RKO (cell line): ENCODE measurements at regions not wholly inside any gene's neighbourhood (a gene's known extent, or its start where the extent isn't known, plus 50 kb on each side); places are given as distances from the start of the nearest gene placed in this dataset.
"Not testable (repeated sequence)": the region's sequence is repeated elsewhere in the genome, so short reads cannot be mapped to it uniquely, and the experiment has no call there.

Experiments used
- DNase-seq: peaks from one replicate; pipeline ENCODE4 v3.0.0-alpha.2; 2016; ENCODE audit warnings: low spot score

DNA sequence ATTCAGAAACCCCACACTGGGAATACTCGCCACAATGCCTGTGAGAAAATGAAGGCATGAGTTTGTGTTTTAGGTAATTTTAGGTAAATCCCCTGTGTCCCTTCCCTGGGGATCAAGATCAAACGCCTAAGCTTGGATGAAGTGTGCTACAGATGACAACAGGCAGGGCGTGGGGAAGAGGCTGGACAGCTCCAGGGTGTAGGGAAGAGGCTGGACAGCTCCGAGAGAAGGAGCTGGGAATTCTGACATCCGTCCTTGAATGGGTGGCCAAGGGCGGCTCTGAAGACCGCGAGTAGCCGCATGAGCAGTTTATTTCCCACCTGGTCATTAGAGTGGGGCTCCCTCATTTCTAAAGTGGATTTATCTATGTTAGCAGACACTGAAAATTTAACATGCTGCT, 109.7 kb downstream of the RAMP3 start:
- no peak for DNase-seq

DNA sequence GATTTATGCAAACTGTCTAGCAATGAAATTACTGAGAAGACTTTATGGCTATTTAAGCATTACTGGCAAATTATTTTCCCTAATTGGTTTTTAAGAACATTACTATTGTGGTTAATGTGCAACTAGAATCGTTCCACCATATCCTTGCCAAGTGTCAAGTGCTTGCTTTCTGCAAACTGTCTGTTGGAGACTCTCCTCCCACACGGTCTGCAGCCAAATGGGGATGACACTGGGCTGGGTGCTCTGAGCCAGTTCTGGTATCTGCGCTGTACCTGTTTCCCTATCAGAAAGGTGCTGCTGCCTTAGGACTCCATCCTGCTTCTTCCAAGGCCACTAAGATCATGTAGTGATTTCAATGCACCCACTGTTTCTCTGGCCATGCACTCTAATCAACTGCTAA, 110.4 kb downstream of the RAMP3 start:
- no peak for DNase-seq

DNA sequence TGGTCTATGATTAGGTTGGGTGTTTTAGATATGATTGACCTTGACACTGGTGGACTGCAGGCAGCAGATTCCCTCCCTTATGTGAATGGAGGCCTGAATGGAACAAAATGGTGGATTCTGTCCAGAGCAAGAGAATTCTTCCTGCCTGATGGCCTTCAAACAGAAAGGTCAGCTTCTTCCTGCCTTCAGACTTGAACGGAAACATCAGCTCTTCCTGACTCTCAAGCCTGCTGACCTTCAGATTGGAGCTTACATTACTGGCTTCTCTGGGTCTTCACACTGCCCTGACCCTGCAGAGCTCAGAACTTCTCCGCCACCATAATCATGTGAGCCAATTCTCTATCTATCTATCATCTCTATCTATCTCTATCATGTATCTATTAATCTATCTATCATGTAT, 111.6 kb downstream of the RAMP3 start:
- DNase-seq = no peak

DNA sequence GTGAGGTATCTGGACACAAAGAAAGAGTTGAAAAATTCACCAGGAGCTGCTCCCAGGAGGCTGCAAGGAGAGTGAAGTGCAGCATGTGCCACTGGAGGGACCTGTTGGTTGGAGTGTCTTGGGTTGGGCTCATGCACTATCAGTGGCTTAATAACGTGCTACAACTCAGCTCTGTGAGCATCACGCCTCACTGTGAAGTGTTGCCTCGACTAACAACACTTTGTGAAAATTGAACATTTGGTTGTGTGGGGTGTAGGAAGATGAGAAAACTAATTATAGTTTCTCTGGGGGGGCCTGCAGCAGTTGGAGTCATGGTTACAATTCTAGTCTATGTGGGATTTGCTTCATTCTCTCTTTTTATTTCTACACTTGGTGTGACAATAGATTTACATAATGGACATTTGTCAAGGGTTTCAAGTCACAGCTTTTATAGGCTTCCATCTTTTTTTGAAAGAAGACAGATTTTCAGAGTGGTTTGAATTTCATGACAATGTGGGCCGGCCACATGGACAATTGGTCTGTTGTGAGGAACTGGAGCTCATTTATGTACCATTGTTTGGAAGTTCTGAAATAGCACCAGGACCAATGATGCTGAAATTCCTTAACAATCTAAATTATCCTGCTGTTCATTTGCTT, 121.3 kb downstream of the RAMP3 start:
- no peak for DNase-seq

DNA sequence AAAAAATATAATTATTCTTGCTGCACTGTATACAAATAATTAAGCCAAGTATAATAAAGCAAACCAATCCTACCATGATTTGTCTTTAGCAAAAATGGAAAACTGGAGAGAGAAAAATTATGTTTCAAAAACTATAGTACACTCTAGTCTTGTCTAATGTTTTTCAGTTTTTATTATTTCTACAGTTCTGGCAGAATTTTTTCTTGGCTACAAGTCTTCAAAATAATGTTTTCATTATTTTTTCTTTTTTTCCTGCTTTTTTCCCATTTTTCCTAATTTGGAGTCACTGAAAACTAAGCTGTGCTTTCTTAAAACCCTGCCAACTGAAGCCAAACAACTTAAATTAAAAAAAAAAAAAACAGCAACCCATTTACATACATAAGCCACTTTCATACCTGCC, 132.0 kb downstream of the RAMP3 start:
- not testable (repeated sequence) for DNase-seq

DNA sequence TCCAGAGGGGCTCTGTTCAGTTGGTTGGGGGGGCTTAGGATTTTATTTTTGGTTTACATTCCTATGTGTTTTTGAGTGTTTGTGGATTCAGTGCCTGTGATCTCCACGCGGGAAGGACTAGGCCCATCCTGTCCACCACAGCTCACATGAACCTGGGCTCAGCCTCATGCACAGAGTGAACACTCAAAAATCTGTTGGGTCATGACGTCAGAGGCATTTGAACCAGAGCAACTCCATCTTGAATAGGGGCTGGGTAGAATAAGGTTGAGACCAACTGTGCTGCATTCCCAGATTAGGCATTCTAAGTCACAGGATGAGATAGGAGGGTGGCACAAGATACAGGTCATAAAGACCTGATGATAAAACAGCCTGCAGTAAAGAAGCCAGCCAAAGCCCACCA, 133.3 kb downstream of the RAMP3 start:
- DNase-seq = no peak

DNA sequence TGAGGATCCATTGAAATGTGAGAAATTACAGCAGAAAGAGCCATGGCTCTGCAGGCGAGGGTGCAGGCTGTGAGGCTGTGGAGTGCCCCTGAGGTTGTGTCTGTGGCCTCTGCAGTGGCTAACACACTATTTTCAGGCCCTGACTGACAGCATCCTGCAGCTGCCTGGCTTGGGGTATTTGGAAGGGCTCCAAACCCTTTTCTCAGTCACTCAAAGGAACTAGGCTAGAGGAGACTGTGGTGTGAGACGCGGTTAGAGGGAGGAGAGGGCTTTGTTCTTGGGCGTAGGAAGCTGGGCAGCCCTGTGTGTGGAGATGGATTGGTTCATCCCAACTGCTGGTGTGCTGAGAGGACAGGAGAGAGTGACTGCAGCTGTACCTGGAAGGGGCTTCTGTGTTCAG, 134.9 kb downstream of the RAMP3 start:
- no peak for DNase-seq

DNA sequence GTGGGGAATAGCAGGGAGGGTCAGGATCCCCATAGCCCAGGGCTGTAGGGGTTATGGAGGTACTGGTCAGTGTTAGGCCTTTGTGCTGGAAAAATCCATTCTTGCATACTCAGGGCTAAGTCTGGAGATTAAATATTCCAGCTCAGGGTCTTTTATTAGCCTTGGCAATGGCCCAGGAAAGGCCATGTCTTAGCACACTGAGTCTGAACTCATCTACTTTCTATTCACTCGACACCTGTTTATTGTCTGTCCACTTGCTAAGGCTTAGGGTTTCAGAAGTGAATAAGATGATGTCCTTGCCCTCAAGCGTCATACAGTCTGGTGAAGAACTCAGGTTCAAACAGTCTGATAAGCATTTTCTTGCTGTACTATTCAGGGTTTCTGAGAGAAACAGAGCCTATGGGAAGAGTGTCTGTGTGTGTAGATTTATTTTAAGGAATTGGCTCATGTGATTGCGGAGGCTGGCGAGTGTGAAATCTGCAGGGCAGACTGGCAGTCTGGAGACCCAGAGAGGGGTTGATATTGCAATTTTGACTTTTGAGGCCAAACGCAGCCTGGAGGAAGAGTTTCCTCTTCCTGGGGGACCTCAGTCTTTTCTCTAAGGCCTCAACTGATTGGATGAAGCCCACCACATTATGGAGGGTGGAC, 135.8 kb downstream of the RAMP3 start:
- DNase-seq = no peak

DNA sequence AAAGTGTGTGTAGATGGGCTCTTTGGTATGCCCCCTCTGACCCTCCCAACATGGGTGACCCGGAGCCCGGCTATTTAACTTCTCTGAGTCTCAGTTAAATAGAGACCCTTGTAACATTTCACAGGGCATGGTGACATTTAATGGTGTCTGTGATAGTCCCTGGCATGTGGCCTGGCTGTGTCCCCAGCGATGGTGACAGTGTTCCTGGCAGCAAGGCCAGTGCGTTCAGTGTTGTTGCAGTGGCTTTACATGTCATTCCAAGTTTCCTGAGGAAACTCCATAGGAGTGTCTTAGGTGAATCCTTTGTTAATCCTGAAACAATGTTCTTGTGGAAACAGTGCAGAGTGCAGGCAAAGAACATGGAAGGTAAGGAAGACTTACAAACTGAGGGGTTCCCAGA, 137.0 kb downstream of the RAMP3 start:
- no peak for DNase-seq

DNA sequence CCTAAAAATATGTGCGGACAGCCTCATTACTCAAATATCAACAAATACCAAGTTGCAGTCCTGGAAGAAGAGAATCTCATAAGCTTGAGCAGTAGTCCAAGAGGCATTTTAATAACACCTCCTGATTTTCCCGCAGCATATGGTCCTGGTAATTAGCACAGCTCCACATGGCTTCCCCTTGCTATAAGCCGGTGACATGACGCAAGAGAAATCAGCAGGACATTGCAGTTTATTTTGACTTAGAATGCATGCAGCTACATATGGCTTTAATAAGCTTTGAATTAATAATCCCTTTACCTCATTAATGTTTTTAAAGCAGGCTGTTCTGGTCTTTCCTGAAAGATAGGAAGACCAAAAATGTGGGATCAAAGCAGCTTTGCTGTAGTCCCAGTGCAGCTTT, 137.6 kb downstream of the RAMP3 start:
- no peak for DNase-seq

DNA sequence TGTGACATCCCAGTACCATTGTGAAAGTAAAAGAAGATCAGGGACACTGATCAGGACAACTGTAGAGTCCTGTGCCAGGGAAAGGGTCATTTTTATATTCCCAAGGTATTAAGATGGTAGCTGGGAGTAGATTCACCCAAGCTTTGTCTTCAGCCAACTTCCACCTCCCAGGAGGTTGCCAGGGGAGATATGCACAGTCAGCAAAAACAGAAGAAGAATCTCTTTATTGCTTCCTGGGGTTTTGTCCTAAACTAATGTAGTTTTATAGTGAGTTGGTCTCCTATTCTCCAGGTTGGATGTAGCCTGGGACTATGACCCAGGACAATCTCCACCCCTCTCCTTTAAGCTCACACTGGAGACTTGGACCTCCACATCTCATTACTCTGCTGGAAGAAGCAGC, 139.2 kb downstream of the RAMP3 start:
- DNase-seq = no peak

DNA sequence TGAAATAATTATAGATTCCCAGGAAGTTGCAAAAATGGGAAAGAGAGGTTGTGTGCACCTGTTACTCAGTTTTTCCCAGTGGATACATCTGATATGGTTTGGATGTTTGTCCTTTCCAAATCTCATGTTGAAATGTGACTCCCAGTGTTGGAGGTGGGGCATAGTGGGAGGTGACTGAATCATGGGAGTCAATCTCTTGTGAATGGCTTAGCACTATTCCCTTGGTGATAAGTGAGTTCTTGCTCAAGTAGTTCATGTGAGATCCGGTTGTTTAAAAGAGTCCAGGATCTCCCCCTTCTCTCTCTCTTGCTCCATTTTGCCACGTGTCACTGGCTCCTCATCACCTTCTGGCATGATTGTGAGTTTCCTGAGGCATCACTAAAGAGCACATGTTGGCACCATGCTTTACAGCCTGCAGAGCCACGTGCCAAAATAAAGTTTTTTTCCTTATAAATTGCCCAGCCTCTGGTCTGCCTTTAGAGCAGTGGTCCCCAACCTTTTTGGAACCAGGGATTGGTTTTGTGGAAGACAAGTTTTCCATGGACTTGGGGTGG, 149.2 kb downstream of the RAMP3 start:
- DNase-seq = no peak

DNA sequence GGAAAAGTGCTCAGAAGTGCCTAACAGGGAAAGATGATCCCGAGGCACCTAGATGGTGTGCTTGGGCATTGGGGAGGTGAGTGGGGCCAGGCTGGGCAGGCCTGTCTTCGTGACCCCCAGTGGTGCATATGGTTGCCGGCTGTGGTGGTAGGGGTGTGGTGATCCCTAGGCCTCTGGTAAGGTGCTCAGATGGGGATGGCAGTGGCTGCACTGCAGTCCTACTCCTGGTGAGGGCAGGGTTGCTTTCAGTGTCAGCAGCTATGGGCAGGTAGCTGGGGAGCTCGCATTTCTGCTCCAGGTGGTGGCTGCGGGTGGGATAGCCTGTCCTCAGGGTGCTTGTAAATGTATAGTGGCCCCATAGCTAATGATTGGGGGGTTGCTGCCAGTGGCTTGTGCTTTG, 154.0 kb downstream of the RAMP3 start:
- DNase-seq = no peak

DNA sequence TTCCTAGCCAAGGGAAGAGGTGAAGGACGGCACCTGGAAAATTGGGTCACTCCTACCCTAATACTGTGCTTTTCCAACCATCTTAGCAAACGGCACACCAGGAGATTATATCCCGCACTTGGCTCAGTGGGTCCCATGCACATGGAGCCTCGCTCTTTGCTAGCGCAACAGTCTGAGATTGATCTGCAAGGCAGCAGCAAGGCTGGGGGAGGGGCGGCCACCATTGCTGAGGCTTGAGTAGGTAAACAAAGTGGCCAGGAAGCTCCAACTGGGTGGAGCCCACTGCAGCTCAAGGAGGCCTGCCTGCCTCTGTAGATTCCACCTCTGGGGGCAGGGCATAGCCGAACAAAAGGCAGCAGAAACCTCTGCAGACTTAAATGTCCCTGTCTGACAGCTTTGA, 157.9 kb downstream of the RAMP3 start:
- DNase-seq = not testable (repeated sequence)

DNA sequence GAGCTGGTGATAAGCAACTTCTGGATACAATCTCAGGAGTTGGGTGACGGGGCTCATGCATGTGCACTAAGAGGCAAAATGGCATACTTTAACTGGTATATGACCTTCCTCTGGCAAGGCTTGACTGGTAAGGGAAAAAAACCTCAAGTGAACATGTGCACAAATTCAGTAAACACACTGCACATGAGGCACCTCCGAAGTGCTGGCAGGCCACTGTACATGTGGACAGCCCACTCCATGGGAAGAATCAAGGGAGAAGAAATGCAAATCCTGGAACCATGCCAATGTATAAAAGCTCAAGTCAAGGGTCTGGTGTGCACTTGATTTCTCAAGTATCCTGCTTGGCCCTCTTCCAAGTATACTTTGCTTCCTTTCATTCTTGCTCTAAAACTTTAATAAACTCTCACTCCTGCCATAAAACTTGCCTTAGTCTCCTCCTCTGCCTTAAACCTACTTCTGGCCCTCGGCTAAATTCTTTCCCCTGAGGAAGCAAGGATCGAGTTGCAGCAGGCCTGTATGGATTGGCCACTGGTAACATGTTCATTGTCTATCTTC, 167.2 kb downstream of the RAMP3 start:
- no peak for DNase-seq

DNA sequence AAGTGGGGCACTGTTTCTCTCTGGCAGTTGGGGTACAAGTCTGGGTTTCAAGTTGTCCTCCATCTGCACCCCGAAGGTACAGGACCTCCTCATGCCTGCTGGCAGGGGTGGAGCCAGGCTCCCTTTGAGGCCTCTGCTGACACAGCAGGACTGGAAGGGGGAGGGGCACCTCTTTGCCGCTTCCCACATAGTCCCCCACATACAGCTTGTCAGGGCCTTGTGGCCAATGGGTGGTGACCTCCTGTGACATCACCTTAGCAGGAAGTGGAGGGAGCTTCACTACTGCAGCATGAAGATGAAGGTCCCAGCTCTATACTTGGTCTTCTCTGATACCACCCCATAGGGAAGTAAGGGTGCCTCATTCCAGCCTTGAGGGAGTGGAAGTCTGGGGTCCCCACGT, 167.8 kb downstream of the RAMP3 start:
- no peak for DNase-seq

DNA sequence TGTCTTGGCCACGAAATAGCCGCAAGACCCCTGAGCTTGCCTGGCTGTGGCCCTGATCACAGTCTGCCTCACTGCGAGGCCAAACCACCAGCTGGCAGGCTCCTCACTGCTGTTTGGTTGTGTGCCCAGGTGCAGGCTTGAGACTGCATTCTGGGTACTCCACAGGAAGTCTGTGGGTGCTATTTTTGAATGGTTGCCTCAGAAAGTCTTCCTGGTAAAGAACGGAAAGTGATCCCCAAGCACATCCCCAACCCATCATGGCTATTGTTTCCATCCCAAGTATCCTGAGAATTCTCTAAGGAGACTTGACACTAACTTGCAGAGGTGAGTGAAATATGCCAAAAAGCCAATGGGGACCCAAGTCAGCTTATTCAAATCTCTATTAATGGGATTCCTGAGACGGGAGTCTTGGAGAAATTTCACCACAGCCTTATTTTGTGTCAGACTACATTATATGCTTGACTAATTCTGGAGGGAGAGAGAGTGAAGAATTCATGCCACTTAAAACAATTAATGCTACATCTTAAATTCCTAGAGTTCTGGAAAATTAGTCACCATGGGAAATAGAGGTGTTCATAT, 170.9 kb downstream of the RAMP3 start:
- no peak for DNase-seq

DNA sequence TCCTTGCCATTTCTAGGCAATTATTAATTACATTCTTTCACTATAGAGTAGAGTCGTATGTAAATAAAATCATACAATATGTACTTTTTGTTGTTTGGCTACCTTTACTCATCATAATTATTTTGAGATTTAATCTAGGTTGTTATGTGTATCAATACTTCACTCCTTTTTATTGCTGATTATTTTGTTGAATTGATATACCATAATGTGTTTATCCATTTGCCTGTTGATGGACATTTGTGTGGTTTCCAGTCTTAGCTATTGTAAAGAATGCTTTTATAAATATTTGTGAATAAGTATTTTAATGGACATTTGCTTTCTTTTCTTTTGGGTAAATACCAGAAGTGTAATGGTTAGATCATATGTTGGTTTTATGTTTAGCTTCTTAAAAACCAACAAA, 174.0 kb downstream of the RAMP3 start:
- no peak for DNase-seq

DNA sequence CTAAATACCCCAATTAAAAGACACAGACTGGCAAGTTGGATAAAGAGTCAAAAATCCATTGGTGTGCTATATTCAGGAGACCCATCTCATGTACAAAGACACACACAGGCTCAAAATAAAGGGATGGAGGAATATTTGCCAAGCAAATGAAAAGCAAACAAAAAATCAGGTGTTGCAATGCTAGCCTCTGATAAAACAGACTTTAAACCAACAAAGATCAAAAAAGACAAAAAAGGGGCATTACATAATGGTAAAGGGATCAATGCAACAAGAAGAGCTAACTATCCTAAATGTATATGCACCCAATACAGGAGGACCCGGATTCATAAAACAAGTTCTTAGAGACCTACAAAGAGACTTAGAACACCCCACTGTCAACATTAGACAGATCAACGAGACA, 177.4 kb downstream of the RAMP3 start:
- DNase-seq = not testable (repeated sequence)

DNA sequence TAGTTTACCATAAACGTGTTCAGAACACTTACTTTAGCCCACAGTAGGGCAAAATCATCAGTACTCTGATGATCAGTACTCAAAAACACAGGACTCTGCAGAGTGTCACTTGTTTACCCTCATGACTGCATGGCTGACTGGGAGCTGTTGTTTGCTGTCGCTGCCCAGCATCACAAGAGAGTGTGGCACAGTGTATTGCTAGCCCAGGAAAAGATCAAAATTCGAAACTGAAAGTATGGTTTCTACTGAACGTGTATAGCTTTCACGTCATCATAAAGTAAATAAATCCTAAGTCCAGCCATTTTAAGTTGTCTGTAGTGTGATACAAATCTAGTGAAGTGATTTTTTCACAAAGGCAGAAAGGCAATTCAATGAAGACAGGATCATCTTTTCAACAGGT, 184.6 kb downstream of the RAMP3 start:
- no peak for DNase-seq

DNA sequence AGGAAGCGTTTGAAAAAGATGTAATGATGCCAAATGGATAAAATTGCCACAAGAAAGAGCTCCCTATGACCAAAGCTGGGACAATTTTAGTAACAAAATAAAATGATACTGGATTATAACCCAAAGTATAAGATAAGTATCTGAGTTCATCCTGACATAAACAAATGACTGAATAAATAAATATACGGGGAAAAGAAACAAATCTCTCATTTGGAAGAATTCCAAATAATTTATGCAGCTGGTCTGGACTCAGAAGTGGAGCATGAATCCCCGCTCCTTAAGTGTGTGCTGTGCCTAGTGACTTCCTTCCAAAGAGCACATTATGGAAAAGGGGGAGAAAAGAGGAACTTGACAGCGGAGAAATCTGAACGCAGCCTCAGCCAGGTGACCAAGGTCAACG, 186.2 kb downstream of the RAMP3 start:
- no peak for DNase-seq

DNA sequence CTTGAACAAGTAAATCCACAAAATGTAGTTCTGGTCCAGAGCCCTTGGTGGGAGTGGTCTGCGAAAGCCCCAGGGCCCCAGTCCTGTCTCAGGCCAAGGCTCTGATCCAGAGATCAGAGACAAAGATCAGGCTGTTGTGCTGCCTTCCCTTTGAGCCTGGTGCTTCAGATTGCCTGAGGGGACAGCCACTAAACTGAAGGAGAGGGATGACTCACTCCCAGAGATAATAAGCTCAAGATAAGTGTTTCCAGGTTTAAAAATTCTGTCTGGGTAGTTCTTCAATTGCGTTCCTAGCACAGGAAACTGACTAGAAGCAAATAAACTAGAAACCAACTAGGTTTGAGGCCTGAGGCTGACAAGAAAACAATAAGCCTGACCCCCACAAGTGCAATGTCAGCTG, 190.2 kb downstream of the RAMP3 start:
- no peak for DNase-seq

DNA sequence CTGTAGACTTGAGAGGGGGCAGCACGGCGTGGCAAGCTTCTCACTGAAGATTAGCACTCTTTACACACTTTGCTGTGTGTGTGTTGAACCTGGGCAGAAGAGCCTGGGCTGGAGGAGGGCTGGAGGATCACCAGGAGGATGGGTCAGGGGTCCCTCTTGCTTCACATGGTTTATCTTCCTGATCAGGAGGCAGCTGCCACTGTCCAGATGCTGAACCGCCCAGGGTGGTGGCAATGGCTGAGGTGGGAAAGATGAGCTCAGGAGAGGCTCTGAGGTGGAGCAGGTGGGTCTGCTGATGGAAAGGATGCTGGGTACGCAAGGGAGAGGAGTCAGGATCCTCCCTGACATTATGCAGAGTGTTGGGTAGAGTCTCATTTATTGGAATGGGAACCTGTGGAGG, 191.5 kb downstream of the RAMP3 start:
- no peak for DNase-seq
